Testis (tissue), 2 donors: ENCODE measurements at regions not wholly inside any gene's neighbourhood (a gene's known extent, or its start where the extent isn't known, plus 50 kb on each side); places are given as distances from the start of the nearest gene placed in this dataset.

Source experiments
- DNase-seq: peaks from one replicate; pipeline ENCODE4 v3.0.0-alpha.2; 2019
- H3K27ac ChIP-seq, 2 donors: fragments of 200-600 bp; sonication (generic); one replicate each; pipeline ENCODE4 v1.5.1; 2019
- H3K27me3 ChIP-seq: fragments of 200-600 bp; sonication (generic); one replicate; pipeline ENCODE4 v1.5.1; 2019
- H3K36me3 ChIP-seq: fragments of 200-600 bp; sonication (generic); one replicate; pipeline ENCODE4 v1.5.1; 2017; ENCODE audit warnings: low read depth; ENCODE audit errors: missing control alignments
- H3K4me1 ChIP-seq: fragments of 200-600 bp; sonication (generic); one replicate; pipeline ENCODE4 v1.5.1; 2019
- H3K4me3 ChIP-seq, 2 donors: fragments of 200-600 bp; sonication (generic); one replicate each; pipeline ENCODE4 v1.5.1; 2017 to 2019
- H3K9me3 ChIP-seq: fragments of 200-600 bp; sonication (generic); one replicate; pipeline ENCODE4 v1.5.1; 2017
- POLR2A ChIP-seq: fragments of 450-650 bp; IDR thresholded peaks from one replicate; pipeline ENCODE4 v1.6.1; 2017; ENCODE audit warnings: antibody characterized with exemption, mild to moderate bottlenecking, moderate library complexity
- WGBS, 2 donors: methylation state at CpG; one replicate each; pipeline ENCODE4 v1.1.5; 2018; 5-methylcytosine and 5-hydroxymethylcytosine counted together
- intact Hi-C: fragments of 100-400 bp; cut with DNase I; formaldehyde crosslinking; loops from one replicate; pipeline ENCODE4 v1.15.1; 2023; ENCODE audit warnings: low total_unique reads
- TF ChIP-seq, protein P1 (sequence below), 3 experiments: fragments of 450-650 bp in 2 of 3; fragments of 200-600 bp in 1 of 3; sonication (generic) in 1 of 3; IDR thresholded peaks; one replicate each; pipeline ENCODE4 v1.5.1; 2016 to 2019; ENCODE audit warnings: antibody characterized with exemption in 3 of 3, mild to moderate bottlenecking in 2 of 3, moderate library complexity in 1 of 3

DNA sequence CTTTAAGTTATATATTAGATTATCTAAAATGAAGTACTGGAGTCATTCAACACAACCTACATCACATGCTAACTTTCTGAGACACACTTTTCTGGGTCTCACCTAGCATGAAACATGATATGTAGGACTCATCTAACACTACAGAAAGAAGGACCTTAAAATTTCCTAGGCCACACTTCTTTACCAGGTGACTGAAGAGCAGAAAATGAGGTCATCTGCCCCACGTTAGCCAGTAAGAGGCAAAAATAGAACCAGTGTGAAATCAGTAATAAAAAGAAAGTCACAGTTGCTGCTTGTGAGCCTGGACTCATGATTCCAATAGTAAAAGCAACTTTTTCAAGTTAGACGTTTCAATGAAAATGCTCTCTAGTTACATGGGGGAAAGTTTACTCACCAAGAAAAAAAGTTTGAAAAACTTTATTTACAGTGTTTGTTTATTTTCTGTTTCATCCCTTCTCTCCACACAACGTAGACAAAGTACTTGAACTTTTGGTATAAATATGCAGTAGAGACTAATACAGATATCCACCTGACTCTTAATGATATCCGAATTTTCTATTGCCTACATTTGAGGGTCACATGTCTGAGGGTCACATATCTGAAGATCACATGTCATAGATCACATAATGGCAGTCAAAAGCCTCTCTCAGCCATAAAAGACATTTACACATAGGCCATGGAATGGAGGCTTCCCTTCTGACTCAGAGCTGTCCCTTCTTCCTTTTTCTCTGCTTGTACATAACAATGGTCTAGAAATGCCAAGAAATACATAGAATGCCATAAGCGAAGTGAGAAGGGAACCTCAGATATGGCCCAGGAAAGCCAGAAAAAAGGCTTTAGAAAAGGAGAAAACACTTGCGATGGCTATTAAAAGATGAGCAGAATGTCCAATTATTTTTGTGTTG is 362.9 kb downstream of the ZEB2 start:
- Histone ChIP-seq H3K36me3 (no peaks in the 10 kb centered on the region), H3K27ac (no peak overlapping the region), H3K27me3 (no peaks in the 10 kb centered on the region), H3K9me3 (no peaks in the 10 kb centered on the region), H3K4me3 (no peak overlapping the region), H3K4me1 (no peaks in the 10 kb centered on the region)
- intact Hi-C loops = no loop called here
- WGBS, 2 donors = 72 to 74% methylated on average over 6 of the region's 6 CpGs
- TF ChIP-seq, protein P1, sequence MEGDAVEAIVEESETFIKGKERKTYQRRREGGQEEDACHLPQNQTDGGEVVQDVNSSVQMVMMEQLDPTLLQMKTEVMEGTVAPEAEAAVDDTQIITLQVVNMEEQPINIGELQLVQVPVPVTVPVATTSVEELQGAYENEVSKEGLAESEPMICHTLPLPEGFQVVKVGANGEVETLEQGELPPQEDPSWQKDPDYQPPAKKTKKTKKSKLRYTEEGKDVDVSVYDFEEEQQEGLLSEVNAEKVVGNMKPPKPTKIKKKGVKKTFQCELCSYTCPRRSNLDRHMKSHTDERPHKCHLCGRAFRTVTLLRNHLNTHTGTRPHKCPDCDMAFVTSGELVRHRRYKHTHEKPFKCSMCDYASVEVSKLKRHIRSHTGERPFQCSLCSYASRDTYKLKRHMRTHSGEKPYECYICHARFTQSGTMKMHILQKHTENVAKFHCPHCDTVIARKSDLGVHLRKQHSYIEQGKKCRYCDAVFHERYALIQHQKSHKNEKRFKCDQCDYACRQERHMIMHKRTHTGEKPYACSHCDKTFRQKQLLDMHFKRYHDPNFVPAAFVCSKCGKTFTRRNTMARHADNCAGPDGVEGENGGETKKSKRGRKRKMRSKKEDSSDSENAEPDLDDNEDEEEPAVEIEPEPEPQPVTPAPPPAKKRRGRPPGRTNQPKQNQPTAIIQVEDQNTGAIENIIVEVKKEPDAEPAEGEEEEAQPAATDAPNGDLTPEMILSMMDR (IDR thresholded peaks at IDR 0.05) = no peak
- TF ChIP-seq POLR2A = no peak
- DNase-seq = no peak

DNA sequence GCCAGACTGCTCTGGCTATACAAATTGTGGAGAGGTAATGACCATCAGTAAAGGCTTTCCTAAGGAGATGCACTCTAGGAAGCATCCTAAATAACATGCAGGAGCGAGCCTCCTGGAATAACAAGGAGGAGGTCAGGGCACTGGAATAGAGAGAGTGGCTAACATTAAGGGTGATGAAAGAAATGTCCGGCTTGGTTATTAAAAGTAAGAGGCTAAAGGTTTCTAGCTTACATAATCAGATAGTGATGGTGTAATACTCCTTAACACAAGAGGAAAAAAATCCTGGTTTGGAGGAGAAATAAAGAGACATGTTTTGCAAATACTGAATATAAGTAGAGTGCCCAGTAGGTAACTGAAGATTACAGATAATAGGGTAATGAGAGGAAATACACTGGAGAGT is 365.7 kb downstream of the ZEB2 start:
- intact Hi-C loops = no loop called here
- H3K27me3 ChIP-seq = no peaks in the 10 kb centered on the region
- no peak overlapping the region for H3K27ac ChIP-seq
- H3K4me1 ChIP-seq = no peaks in the 10 kb centered on the region
- no peak overlapping the region for H3K4me3 ChIP-seq
- TF ChIP-seq, protein P1 (IDR thresholded peaks at IDR 0.05) = no peak
- TF ChIP-seq POLR2A = no peak
- 87 to 91% methylated on average over 2 of the region's 2 CpGs for WGBS, 2 donors
- H3K9me3 ChIP-seq = no peaks in the 10 kb centered on the region
- DNase-seq = no peak
- H3K36me3 ChIP-seq = no peaks in the 10 kb centered on the region

DNA sequence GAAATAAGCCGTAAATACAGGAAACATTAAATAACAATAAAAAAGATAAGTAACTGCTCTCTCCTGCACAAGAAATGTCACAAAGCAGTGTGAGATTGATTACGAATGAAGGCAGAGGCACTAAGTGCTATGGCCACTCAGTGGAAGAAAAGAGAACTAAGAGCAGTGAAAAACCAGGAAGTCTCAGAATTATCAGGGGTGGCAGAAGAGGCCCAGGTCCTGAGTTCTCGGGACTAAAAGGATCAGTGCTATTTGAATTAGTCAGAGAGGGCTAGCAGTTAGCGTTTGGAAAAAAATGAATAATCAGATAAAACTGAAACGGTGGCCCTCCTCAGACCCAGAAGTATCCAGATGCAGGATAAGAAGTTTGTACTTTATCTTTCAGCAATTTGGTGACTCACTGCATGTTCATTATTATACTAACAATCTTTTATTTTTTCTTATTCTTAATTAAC is 367.1 kb downstream of the ZEB2 start:
- no peaks in the 10 kb centered on the region for H3K4me1 ChIP-seq
- no peak overlapping the region for H3K4me3 ChIP-seq
- DNase-seq = no peak
- H3K9me3 ChIP-seq = no peaks in the 10 kb centered on the region
- no peak overlapping the region for H3K27ac ChIP-seq
- WGBS, 2 donors = 44 to 49% methylated on average over 5 of the region's 5 CpGs
- no peaks in the 10 kb centered on the region for H3K36me3 ChIP-seq
- TF ChIP-seq POLR2A = no peak
- TF ChIP-seq, protein P1 (IDR thresholded peaks at IDR 0.05) = no peak
- intact Hi-C loops = no loop called here
- no peaks in the 10 kb centered on the region for H3K27me3 ChIP-seq

DNA sequence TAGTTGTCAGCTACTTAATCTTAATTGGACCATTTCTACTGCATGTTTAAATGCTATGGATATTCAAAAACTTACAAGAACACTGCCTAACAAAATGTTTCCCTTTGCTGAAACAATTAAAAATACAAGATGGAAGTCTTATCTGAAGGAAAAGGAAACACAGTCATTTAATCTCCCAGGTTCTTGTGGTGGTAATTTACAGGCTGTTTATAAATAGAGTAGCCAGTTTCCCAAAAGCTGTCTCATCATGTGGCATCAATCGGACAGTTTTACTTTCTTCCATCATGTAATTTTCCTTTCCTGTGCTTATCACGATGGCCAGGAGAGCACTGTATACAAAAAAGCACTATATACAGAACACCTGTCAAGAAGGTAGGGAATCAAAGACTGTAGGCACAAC is 368.1 kb downstream of the ZEB2 start:
- Histone ChIP-seq H3K4me3 (no peak overlapping the region), H3K36me3 (no peaks in the 10 kb centered on the region), H3K4me1 (no peaks in the 10 kb centered on the region), H3K27ac (no peak overlapping the region), H3K27me3 (no peaks in the 10 kb centered on the region), H3K9me3 (no peaks in the 10 kb centered on the region)
- intact Hi-C loops = no loop called here
- 76 to 87% methylated on average over 2 of the region's 2 CpGs for WGBS, 2 donors
- DNase-seq = no peak
- TF ChIP-seq, protein P1 (IDR thresholded peaks at IDR 0.05) = no peak
- TF ChIP-seq POLR2A = no peak

- TF ChIP-seq, protein P1 (IDR thresholded peaks at IDR 0.05) = no peak
- TF ChIP-seq POLR2A = no peak
- intact Hi-C loops = no loop called here
- H3K27me3 ChIP-seq = no peaks in the 10 kb centered on the region
- no peak for DNase-seq
- H3K9me3 ChIP-seq = no peaks in the 10 kb centered on the region
- no peak overlapping the region for H3K4me3 ChIP-seq
- WGBS, 2 donors = 67 to 76% methylated on average over 1 of the region's 1 CpG
- no peaks in the 10 kb centered on the region for H3K36me3 ChIP-seq
- H3K4me1 ChIP-seq = no peaks in the 10 kb centered on the region
- H3K27ac ChIP-seq = no peak overlapping the region
Observed at GRCh38 chr2:144151405-144151804, 368.5 kb downstream of the ZEB2 start.
